Cardiac muscle cell (in vitro differentiated cells and primary cell): ENCODE measurements at regions not wholly inside any gene's neighbourhood (a gene's known extent, or its start where the extent isn't known, plus 50 kb on each side); places are given as distances from the start of the nearest gene placed in this dataset.
A peak's percentile ranks its signal among the peaks of the same experiment; 100 is the strongest.

ENCODE experiments used
- DNase-seq, 2 donors: peaks; one replicate each; pipeline versions ENCODE4 v3.0.0 to v3.0.0-alpha.2; 2010 to 2017; ENCODE audit warnings: low read depth in 1 of 2, low spot score in 1 of 2
- H3K27ac ChIP-seq: fragments of 200-600 bp; sonication (generic); 2 replicates; pipeline ENCODE4 v1.5.1; 2016
- H3K27me3 ChIP-seq: fragments of 200-600 bp; sonication (generic); 2 replicates; pipeline ENCODE4 v1.6.0; 2016; ENCODE audit warnings: control low read depth
- H3K36me3 ChIP-seq: fragments of 200-600 bp; sonication (generic); 2 replicates; pipeline ENCODE4 v1.5.1; 2016; ENCODE audit warnings: control low read depth
- H3K4me1 ChIP-seq: fragments of 200-600 bp; sonication (generic); 2 replicates; pipeline ENCODE4 v1.8.1; 2017; ENCODE audit warnings: low read depth, mild to moderate bottlenecking, mixed run types
- H3K4me3 ChIP-seq: fragments of 200-600 bp; sonication (generic); 2 replicates; pipeline ENCODE4 v1.5.1; 2016; ENCODE audit warnings: mild to moderate bottlenecking
- H3K9me3 ChIP-seq: fragments of 200-600 bp; sonication (generic); 2 replicates; pipeline ENCODE4 v1.5.1; 2017; ENCODE audit warnings: low read depth, mild to moderate bottlenecking, control low read depth
- CTCF ChIP-seq: IDR thresholded peaks from 2 replicates; pipeline ENCODE4 v1.5.1; 2012; ENCODE audit warnings: low read depth, mild to moderate bottlenecking, low read length

GRCh38 chr13:90008707-90009149, 1338.8 kb upstream of the MIR17HG start:
- Histone ChIP-seq H3K4me3 (no peak overlapping the region), H3K4me1 (no peaks in the 10 kb centered on the region), H3K9me3 (no peaks in the 10 kb centered on the region), H3K36me3 (no peaks in the 10 kb centered on the region), H3K27me3 (no peaks in the 10 kb centered on the region), H3K27ac (no peak overlapping the region)
- no peak for TF ChIP-seq CTCF
- no peak for DNase-seq

- DNase-seq: no peak
- no peaks in the 10 kb centered on the region for H3K4me1 ChIP-seq
- H3K4me3 ChIP-seq: no peak overlapping the region
- H3K36me3 ChIP-seq: no peaks in the 10 kb centered on the region
- no peak for TF ChIP-seq CTCF
- no peak overlapping the region for H3K27ac ChIP-seq
- H3K27me3 ChIP-seq: no peaks in the 10 kb centered on the region
- H3K9me3 ChIP-seq: no peaks in the 10 kb centered on the region
Observed at GRCh38 chr13:90014038-90014437, 1333.4 kb upstream of the MIR17HG start.

- TF ChIP-seq CTCF: no peak
- no peaks in the 10 kb centered on the region for H3K36me3 ChIP-seq
- DNase-seq: no peak
- H3K27me3 ChIP-seq: no peaks in the 10 kb centered on the region
- H3K27ac ChIP-seq: no peak overlapping the region
- peaks cover 4% of the 10 kb centered on the region for H3K4me1 ChIP-seq
- no peaks in the 10 kb centered on the region for H3K9me3 ChIP-seq
- H3K4me3 ChIP-seq: no peak overlapping the region
Observed at GRCh38 chr13:90015565-90016507, 1331.7 kb upstream of the MIR17HG start.

GRCh38 chr13:90016688-90017087, 1330.8 kb upstream of the MIR17HG start:
- Histone ChIP-seq H3K27ac (no peak overlapping the region), H3K4me3 (no peak overlapping the region), H3K27me3 (no peaks in the 10 kb centered on the region), H3K4me1 (peaks cover 7% of the 10 kb centered on the region), H3K9me3 (no peaks in the 10 kb centered on the region), H3K36me3 (no peaks in the 10 kb centered on the region)
- no peak for TF ChIP-seq CTCF
- DNase-seq: no peak

- H3K9me3 ChIP-seq: no peaks in the 10 kb centered on the region
- no peaks in the 10 kb centered on the region for H3K27me3 ChIP-seq
- no peak overlapping the region for H3K27ac ChIP-seq
- DNase-seq: peak in 1 of 2 donors; percentile 2
- H3K36me3 ChIP-seq: no peaks in the 10 kb centered on the region
- H3K4me3 ChIP-seq: no peak overlapping the region
- peaks cover 7% of the 10 kb centered on the region for H3K4me1 ChIP-seq
- no peak for TF ChIP-seq CTCF
Observed at GRCh38 chr13:90020536-90021070, 1326.9 kb upstream of the MIR17HG start.
